ENCODE measurements at regions not wholly inside any gene's neighbourhood (a gene's known extent, or its start where the extent isn't known, plus 50 kb on each side); places are given as distances from the start of the nearest gene placed in this dataset.

- DNase-seq = no peak
These were observed 517.5 kb downstream of the TFAP2B start for GRCh38 chr6:51336185-51336584.

DNA sequence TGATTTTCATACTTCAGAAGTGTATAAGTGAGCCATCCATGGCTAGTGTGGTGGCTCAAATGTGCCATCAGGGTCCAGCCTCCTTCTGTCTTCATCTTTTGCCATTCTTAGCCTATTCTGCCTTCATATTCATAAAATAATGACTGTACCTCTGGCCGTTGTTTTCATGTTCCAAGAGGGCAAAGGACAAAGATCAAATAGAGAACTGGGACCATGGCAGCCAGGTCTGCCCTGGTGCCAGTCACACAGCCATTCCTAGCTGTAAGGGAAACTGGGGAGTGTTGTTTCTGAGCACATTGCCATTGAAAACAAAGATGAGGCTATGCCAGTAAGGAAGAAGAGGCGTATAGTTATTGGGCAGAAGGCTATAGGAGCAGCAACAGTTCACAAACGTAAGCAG lies 518.6 kb downstream of the TFAP2B start:
- DNase-seq = no peak

DNA sequence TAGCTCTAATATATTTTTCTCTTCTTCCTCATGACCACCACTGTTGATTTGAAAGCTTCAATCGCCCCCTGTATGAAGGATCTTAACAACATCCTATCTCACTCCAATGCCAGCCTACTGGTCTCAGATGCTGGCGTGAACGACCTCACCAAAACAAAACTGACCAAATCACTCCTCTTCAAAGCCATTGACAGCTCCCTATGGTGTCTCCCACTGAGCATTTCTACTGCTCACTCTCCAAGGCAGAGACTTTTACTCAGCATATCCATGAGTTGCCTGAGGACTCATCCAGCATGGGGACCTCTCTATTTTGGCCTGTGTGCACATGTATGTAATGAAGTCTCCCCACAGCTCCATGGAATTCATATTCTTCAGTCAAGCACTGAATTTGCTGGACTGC lies 520.4 kb downstream of the TFAP2B start:
- DNase-seq = no peak

DNA sequence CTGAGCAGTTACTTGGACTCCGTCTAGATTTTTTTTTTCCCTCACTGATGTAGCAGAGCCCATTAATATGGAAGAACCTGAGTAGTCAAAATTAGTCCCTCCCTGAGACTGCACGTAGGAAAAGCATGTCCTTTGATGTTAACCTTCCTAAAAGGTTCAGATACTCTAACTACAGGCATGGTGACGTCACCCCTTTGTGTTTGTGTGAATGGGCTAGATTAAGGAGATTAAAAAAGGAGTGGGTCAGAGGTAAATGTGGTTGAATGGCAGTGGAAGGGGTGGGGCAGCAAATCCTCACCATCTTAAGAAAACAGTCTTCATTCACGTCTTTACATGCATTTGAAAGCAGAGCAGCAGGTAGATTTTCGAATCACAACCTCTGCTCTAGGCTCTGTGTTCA lies 521.1 kb downstream of the TFAP2B start:
- no peak for DNase-seq

DNA sequence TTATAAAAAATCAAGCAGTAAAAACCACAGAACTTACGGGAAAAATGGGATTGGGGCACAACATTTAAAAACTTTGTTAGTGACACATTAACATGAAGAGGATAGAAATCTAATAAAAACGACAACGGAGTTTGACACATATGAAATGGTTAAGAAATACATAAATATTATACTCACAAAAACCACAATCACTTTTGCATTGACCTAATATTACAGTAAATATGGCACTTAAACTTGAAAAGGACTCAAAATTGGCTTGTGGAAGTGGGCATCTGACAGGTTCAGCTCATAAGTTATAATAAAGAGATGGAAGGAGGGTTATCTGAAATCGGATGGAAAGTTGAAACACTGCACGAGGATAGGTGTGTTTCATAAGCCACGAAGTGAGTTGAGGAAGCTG lies 523.7 kb downstream of the TFAP2B start:
- no peak for DNase-seq

- no peak for DNase-seq
These were observed 531.2 kb downstream of the TFAP2B start for GRCh38 chr6:51349857-51350256.

- DNase-seq = no peak
These were observed 531.7 kb downstream of the TFAP2B start for GRCh38 chr6:51350308-51350904.

DNA sequence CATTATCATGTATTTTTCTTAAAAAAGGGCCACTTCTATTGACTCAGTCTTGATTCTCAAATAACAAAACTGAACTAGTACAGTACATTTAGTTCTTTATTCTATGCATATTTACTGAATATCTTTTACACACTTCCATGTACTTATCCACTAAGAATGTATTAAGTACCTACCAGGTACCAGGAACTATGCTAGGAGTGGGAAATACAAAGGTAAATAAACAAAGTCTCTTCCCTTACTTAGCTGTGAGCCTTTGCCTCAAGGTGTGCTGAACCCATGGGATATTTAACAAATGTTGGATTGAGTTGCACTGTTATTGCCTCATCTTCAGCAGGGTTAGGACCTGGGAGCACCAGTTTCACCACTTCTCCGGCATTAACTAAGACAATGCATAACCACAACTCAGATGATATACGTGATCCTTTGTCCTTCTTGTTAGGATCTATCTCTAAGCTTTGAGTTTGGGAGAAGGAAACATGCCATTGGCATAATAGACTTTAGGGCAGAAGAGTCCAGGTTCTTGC lies 533.9 kb downstream of the TFAP2B start:
- DNase-seq = no peak

DNA sequence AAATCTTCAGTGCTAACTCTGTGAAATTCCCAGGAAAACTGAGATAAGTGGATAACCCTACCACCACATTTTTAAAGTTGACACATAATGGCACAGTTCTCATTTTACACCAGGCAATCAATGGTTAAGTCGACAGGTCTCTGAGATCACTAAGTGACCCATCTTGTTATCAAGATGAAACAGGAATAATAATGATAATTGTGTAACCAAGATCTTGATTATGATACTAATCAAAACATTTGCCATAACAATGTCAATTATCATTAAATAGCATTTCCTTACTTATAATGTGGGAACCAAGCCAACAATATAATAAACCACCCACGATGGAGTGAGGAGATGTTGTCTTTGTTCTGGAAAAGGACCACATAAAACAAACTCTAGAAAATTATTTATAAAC lies 541.6 kb downstream of the TFAP2B start:
- no peak for DNase-seq

DNA sequence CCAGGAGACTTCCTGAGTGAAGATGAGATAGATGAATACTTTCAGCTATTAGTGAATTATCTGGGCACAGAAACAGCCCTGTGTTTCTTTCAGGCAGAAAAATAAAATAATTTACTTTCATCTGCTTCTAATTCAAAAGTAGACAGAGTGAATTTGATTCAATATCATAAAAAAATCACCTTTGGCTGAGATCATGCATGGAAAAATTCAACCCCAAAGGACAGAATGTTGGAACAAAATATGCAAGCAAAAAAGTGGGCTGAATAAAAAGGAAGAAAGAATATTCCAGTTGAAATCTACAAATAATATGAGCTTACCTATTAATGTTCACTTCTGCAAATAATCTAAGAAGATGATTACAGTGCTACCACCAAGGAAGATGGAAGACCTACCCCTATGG lies 546.9 kb downstream of the TFAP2B start:
- DNase-seq = no peak

- no peak for DNase-seq
These were observed 550.8 kb downstream of the TFAP2B start for GRCh38 chr6:51369485-51369884.

DNA sequence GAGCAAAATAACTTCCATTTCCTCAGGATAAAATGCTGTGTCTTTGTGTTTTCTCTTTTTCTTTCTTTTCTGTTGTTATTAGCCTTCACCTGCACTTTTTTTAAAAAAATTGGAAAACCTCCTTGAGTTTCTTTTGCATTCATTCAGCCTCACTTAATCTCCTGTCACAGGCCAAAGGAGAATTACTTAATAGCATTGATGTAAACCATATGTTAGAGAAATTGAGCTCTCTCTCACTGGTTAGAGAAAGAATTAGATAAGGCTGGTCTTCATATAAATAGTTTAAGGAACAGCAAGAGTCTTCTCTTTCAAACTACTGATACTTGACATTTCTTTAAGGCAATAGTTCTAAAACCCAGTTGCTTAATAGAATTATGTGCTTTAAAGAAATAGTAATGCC lies 564.2 kb downstream of the TFAP2B start:
- DNase-seq = no peak

DNA sequence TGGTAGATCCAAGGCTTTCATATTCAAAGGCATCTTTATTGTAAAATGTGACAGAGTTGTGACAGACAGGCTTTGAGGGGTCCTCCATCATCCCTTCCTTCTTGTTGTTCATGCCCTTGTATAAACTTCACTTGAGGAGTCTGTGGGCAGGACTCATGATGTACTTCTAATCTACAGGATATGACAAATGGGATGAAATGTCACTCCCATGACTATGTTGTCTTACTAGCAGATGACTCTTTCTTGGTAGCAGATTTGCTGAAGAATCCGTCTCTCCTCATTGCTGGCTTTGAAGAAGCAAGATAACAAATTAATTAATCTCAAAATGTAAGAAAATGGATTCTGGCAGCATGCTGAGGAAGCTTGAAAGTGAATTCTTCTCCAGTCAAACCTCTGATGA lies 566.1 kb downstream of the TFAP2B start:
- no peak for DNase-seq

GRCh38 chr6:51386347-51386836 lies 567.7 kb downstream of the TFAP2B start:
- DNase-seq = no peak

DNA sequence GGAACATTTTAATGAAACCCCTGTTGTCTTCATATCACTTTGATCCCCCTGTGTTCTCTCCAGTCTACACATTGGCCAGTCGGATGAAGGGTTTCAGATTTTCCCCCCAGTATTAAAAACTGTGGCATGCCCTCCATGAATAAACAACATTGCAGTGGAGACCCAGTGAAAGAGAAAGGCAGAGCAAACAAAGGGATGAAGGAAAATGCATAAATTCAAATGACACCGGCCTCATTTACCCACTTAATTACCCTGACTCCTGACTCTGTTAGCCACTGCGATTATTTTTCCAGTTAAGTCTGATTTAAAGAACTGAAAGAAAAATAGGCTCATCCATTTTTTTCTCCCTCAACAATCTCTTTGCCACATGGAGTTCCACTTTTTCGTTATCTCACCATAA lies 569.2 kb downstream of the TFAP2B start:
- no peak for DNase-seq

DNA sequence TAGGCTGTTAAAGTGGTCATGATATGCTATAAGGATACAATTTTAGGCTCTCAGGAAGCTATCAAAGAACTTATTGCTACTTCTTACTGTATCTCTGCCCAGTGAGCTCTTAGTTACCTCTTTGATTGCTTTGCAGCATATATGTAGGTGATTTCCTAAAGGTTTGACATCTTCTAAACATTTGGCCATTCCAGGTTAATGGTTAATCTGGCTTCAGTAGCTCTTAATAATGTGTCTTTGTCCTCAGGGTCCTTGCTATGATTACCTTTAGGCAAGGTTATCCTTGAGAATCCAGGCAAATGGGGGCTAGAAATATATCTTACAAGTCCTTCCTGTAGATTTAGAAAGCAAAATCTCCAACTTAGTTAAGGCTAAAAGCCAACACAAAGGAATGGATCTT lies 575.4 kb downstream of the TFAP2B start:
- no peak for DNase-seq

DNA sequence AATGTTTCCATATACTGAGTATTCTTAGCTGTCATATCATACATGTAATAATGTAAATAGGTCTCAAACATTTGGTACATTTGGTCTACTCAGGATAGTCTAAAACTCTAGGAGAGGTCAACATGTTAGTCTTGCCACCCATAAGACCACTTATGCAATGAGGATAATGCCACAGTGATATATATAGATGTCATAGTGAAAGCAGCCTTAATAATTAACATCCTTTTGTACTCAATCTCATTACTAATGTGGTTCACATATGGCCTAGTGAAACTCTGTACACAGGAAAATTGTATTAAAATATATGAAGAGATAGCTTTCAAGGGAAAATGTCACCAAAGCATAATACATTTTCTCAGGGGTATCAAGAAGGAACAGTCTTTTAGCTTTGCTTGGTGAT lies 577.9 kb downstream of the TFAP2B start:
- DNase-seq = no peak

DNA sequence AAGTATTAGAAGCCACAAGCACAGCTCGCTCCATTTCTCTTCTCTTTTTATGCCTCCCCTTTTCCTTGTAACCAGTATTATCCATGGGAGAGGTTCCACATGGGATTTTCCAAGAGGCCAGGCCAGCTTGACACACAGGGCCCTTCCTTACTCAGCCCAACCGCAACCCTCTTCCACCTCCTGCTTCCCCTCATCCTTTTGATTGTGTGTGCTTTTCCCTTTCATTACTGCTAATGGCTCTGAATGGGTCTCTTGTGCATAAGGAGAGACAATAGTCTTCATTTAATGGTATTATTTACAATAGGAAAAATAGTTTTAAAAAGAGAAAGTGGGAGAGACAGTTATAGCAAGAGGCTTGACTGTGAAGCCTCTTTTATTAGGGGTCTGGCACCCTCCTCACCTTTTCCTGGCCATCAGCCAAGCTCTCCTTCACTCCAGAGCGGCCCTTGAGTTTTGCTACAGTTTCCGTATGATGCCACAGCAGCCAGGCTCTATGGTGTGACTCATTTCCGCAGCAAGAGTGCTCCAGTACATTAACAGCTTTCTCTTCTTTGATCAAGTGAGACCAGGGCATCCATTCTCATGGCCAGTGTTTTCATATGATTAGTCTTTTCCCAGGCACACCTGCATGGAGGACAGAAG lies 579.5 kb downstream of the TFAP2B start:
- DNase-seq = peak; percentile 59

- no peak for DNase-seq
These were observed 580.1 kb downstream of the TFAP2B start for GRCh38 chr6:51398793-51399192.

DNA sequence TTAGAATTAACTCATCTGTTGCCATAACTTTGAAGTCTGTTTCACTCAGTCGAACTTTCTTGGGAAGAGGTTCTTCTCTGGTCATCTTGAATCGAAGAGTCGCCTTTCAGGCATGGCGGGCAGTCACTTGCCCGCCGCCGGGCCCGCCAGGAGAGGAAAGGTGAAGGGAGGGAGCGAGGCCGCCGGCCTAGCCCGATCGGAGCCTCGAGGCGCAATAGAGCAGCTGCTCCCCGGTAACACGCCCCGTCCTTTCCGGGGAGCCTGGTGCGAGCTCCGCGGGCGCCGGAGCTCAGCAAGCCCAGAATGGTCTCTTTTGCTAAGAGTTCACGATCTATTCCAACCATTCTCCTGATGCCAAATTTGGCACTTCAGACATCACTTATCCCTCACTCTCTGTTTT lies 591.8 kb downstream of the TFAP2B start:
- DNase-seq = no peak

GRCh38 chr6:51411496-51412125 lies 592.9 kb downstream of the TFAP2B start:
- DNase-seq = no peak

GRCh38 chr6:51414361-51414760 lies 595.7 kb downstream of the TFAP2B start:
- DNase-seq = no peak

GRCh38 chr6:51415501-51415900 lies 596.8 kb downstream of the TFAP2B start:
- no peak for DNase-seq

DNA sequence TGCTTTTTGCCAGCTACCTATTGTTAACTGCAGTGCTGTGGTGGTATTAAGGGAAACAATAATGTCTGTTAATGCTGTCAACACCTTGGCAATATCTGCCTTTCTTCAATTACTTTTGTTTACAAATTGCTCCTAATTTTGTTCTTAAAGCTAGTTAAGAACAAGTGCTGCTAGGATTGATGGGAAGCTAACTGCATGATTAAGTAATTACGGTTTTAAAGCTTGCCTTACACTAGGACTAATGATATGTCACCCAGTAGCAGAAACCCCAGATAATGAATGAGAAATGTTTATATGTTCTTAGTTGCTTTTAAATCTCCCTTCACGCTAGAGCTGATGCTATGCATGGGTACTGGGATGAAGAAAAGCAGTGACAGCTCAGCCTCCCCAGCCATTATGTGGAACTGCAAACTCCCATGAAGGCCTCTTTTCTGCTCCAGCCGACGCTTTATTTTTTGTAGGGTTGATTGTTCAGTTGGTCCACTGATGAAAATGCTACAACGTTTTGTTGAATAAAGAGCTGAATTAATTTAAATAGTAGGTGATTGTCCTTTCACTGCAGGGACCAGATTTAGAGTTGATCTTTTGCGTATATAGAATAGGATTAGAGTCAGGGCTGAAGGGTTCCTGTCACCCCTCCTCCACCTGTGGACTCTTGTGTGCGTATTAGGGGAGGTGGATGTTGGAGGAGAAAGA lies 610.5 kb downstream of the TFAP2B start:
- DNase-seq = no peak

All from NCI-H1092 treated with DMSO at 0.1 percent for 48 hours (cell line).